ENCODE measurements at regions not wholly inside any gene's neighbourhood (a gene's known extent, or its start where the extent isn't known, plus 50 kb on each side); places are given as distances from the start of the nearest gene placed in this dataset.

DNA sequence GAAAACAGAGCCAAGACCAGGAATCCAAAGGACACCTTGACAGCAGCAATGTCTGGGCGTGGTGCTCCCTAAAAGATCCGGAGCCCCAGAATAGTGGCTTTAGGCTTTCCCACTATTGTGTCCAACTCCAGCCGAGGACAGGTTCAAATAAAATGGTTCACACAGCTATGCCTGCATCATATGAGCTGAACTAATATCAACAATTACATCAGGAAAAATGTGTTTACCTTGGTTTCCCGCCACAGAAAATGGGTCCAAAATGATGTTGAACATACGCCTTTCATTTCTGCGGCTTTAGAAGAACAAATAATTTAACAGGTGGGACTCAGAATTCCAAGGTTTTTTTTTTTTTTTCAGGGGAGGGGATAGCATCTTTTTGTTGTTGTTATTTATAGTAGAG, 93.6 kb downstream of the OSR1 start:
- TF ChIP-seq EZH2 (IDR thresholded peaks at IDR 0.05; ENCODE audit: borderline replicate concordance, low read depth, low read length, severe bottlenecking), result no peak
- TF ChIP-seq, protein P1, sequence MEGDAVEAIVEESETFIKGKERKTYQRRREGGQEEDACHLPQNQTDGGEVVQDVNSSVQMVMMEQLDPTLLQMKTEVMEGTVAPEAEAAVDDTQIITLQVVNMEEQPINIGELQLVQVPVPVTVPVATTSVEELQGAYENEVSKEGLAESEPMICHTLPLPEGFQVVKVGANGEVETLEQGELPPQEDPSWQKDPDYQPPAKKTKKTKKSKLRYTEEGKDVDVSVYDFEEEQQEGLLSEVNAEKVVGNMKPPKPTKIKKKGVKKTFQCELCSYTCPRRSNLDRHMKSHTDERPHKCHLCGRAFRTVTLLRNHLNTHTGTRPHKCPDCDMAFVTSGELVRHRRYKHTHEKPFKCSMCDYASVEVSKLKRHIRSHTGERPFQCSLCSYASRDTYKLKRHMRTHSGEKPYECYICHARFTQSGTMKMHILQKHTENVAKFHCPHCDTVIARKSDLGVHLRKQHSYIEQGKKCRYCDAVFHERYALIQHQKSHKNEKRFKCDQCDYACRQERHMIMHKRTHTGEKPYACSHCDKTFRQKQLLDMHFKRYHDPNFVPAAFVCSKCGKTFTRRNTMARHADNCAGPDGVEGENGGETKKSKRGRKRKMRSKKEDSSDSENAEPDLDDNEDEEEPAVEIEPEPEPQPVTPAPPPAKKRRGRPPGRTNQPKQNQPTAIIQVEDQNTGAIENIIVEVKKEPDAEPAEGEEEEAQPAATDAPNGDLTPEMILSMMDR (IDR thresholded peaks at IDR 0.05; ENCODE audit: borderline replicate concordance, extremely low read depth, low read length, poor library complexity, severe bottlenecking), result no peak
